Heart right ventricle (tissue), 16 donors: ENCODE measurements at regions not wholly inside any gene's neighbourhood (a gene's known extent, or its start where the extent isn't known, plus 50 kb on each side); places are given as distances from the start of the nearest gene placed in this dataset.

Experiments
- ATAC-seq, 8 donors: fragments of 200-7000 bp; cut with Tn5 transposase; one replicate each; pipeline ENCODE4 v1.9.1; 2020; ENCODE audit warnings: mild to moderate bottlenecking in 8 of 8, moderate library complexity in 8 of 8, moderate number of reproducible peaks in 1 of 8
- DNase-seq, 2 donors: peaks; one replicate each; pipeline ENCODE4 v3.0.0-alpha.2; 2020
- H3K27ac ChIP-seq, 10 donors: fragments of 200-600 bp; sonication (generic) in 2 of 10; one replicate each; pipeline versions ENCODE4 v1.5.0 to v1.8.0; 2020 to 2022; ENCODE audit warnings: mild to moderate bottlenecking in 3 of 10
- H3K27me3 ChIP-seq, 7 donors: fragments of 200-600 bp; one replicate each; pipeline ENCODE4 v1.8.0; 2021 to 2022; ENCODE audit warnings: mild to moderate bottlenecking in 2 of 7
- H3K36me3 ChIP-seq, 9 donors: fragments of 200-600 bp; sonication (generic) in 1 of 9; one replicate each; pipeline versions ENCODE4 v1.5.0 to v1.8.0; 2020 to 2022; ENCODE audit warnings: mild to moderate bottlenecking in 2 of 9
- H3K4me1 ChIP-seq, 9 donors: fragments of 200-600 bp; sonication (generic) in 1 of 9; one replicate each; pipeline versions ENCODE4 v1.5.0 to v1.8.0; 2020 to 2022; ENCODE audit warnings: mild to moderate bottlenecking in 4 of 9
- H3K4me3 ChIP-seq, 10 donors: fragments of 200-600 bp; sonication (generic) in 2 of 10; one replicate each; pipeline versions ENCODE4 v1.5.0 to v1.8.0; 2020 to 2022; ENCODE audit warnings: mild to moderate bottlenecking in 7 of 10, moderate library complexity in 2 of 10
- H3K9me3 ChIP-seq, 11 donors: fragments of 200-600 bp in 10 of 11; sonication (generic) in 2 of 11; one replicate each; pipeline versions ENCODE4 v1.5.0 to v1.8.0; 2013 to 2022; ENCODE audit warnings: mild to moderate bottlenecking in 2 of 11, control low read depth in 1 of 11, moderate library complexity in 1 of 11
- WGBS, 2 donors: extraction: QIAGEN DNeasy Blood & Tissue Kit; methylation state at CpG; one replicate each; pipeline ENCODE4 v1.1.7; 2013; ENCODE audit warnings: inconsistent platforms in 1 of 2; 5-methylcytosine and 5-hydroxymethylcytosine counted together
- intact Hi-C, 10 donors: fragments of 100-400 bp; cut with DNase I; formaldehyde crosslinking; loops; one replicate each; pipeline versions ENCODE4 v1.11.1 to v1.14.2; 2022
- TF ChIP-seq, protein P1 (sequence below), 9 donors: fragments of 200-600 bp; sonication (generic) in 2 of 9; IDR thresholded peaks; one replicate each; pipeline versions ENCODE4 v1.5.0 to v1.8.0; 2021 to 2022; ENCODE audit warnings: antibody characterized with exemption in 9 of 9, mild to moderate bottlenecking in 5 of 9, moderate library complexity in 1 of 9
- donor health status: Arrhythmogenic right ventricular cardiomyopathy.
- donor health status: ischemic (EF 13 %, LVEDD 7.1; RV severe dilation, severe dysfunction).
- donor health status: healthy with polysubstance abuse.
- donor health status: DM: no; HTN: yes; CAD: no.
- donor health status: DM: no; HTN: no; CAD: no.
- donor health status: ischemic (EF 25% LVEDD 6.9; RV normal size, moderate dysfunction).
- donor health status: ischemic (EF 25% LVEDD 5.7; RV mildly dilated, moderate dysfunction).
- donor health status: healthy.
- donor health status: DM: yes; HTN: yes; CAD: no.
- donor health status: Ischemic cardiomyopathy.
- donor health status: ischemic (EF 35%, LVEDD 5.7; RV mildly dilated, moderate dysfunction).
- donor health status: nonischemic (EF 11% LVEDD 7.7; RV severe dilation, severe dysfunction).
- donor health status: DM: yes; HTN: yes; CAD: no.
- donor health status: PGD.
- donor health status: ischemic (EF 29% LVEDD 5.4; RV normal size, mild dysfunction).
- donor health status: nonischemic (EF 23%, LVEDD 6.1; RV moderate dilation, normal function).

DNA sequence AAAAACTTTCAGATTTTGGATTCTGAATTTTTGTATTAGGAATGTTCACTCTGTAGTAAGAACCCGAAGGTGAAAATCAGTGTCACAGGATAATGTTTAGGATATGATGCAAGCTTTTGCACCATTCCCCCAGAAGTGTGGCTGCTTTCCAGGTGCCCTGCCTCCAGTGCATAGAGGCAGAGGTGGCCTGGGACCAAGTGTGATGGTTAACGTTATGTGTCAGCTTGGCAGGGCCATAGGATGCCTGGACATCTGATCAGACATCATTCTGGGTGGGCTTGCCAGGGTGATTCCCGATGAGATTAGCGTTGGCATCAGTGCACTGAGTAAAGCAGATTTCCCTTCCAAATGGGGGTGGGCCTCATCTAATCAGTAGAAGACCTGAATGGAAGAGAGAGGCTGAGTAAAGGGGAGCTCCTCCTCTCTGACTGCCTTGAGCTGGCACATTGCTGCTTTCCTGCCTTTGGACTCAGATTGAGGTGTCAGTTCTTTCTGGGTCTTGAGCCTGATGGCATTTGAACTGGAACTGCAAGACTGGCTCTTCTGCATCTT lies 177.4 kb upstream of the HS6ST1 start:
- no peaks in the 10 kb centered on the region for H3K36me3 ChIP-seq
- intact Hi-C loops = loop anchor here in 1 of 10 donors (2.0 kb wide), 1 partner anchor 23 kb away; no protein-coding TSS in a partner anchor
- TF ChIP-seq, protein P1, sequence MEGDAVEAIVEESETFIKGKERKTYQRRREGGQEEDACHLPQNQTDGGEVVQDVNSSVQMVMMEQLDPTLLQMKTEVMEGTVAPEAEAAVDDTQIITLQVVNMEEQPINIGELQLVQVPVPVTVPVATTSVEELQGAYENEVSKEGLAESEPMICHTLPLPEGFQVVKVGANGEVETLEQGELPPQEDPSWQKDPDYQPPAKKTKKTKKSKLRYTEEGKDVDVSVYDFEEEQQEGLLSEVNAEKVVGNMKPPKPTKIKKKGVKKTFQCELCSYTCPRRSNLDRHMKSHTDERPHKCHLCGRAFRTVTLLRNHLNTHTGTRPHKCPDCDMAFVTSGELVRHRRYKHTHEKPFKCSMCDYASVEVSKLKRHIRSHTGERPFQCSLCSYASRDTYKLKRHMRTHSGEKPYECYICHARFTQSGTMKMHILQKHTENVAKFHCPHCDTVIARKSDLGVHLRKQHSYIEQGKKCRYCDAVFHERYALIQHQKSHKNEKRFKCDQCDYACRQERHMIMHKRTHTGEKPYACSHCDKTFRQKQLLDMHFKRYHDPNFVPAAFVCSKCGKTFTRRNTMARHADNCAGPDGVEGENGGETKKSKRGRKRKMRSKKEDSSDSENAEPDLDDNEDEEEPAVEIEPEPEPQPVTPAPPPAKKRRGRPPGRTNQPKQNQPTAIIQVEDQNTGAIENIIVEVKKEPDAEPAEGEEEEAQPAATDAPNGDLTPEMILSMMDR (IDR thresholded peaks at IDR 0.05) = no peak
- no peak overlapping the region for H3K4me3 ChIP-seq
- peaks cover 0 to 6% (median 0%) of the 10 kb centered on the region in 11 donors for H3K9me3 ChIP-seq
- WGBS, 2 donors = 56 to 68% methylated on average over 4 of the region's 4 CpGs
- DNase-seq (no peak), ATAC-seq (peak in 1 of 8 donors; percentile 15)
- peaks cover 0 to 28% (median 17%) of the 10 kb centered on the region in 9 donors for H3K4me1 ChIP-seq
- H3K27ac ChIP-seq = peak overlapping the region in 1 of 10 donors; percentile 65
- H3K27me3 ChIP-seq = peaks cover 0 to 13% (median 0%) of the 10 kb centered on the region in 7 donors

GRCh38 chr2:128496700-128497099 lies 178.0 kb upstream of the HS6ST1 start:
- ATAC-seq = no peak
- peaks cover 0 to 6% (median 0%) of the 10 kb centered on the region in 11 donors for H3K9me3 ChIP-seq
- peaks cover 0 to 13% (median 0%) of the 10 kb centered on the region in 7 donors for H3K27me3 ChIP-seq
- H3K36me3 ChIP-seq = no peaks in the 10 kb centered on the region
- peaks cover 0 to 32% (median 18%) of the 10 kb centered on the region in 9 donors for H3K4me1 ChIP-seq
- 93 to 95% methylated on average over 2 of the region's 2 CpGs for WGBS, 2 donors
- H3K4me3 ChIP-seq = no peak overlapping the region
- H3K27ac ChIP-seq = no peak overlapping the region
- TF ChIP-seq, protein P1 (IDR thresholded peaks at IDR 0.05) = no peak
- DNase-seq = no peak
- intact Hi-C loops = no loop called here

DNA sequence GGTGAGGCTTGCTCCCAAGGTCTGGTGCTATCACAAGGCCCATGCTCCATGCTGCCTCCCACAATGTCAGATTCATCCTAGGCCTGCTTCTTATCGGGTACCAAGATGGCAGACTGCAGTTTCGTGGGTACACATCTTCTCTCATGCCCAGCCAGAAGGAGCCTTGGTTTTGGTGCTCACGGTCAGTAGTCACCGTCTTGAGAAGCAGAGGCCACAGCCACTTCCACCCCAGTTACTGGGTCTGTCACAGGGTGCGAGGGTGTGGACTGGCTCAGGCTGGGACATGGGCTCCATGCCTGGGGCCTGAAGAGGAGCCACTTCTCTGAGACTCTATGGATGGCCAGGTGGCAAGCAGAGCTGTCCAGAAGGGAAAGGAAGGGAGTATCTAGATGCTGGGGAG lies 178.8 kb upstream of the HS6ST1 start:
- Histone ChIP-seq H3K36me3 (no peaks in the 10 kb centered on the region), H3K27ac (no peak overlapping the region), H3K9me3 (peaks cover 0 to 5% (median 0%) of the 10 kb centered on the region in 11 donors), H3K27me3 (peaks cover 0 to 13% (median 0%) of the 10 kb centered on the region in 7 donors), H3K4me1 (peaks cover 0 to 39% (median 19%) of the 10 kb centered on the region in 9 donors), H3K4me3 (no peak overlapping the region)
- TF ChIP-seq, protein P1 (IDR thresholded peaks at IDR 0.05) = no peak
- WGBS, 2 donors = 98% methylated on average over 5 of the region's 5 CpGs
- ATAC-seq (no peak), DNase-seq (no peak)
- intact Hi-C loops = no loop called here

DNA sequence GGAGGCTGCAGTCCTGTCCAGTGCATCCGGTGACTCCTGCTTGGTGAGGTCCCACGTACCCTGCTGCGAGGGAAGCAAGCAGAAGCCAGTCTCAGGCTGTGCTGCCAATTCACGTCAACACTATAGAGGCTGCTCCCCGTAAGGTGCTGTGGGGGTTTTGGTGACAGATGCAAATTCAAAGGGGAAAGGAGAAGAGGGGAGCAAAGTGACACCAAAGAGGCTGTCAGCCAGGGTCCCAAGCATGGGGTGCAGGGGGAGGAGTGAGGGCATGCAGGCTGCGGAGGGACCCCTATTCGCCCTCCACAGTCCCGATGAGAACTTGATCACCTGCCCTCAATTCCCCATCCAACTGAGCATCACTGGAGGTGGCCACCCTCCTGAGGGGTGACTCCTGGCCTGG lies 179.4 kb upstream of the HS6ST1 start:
- Histone ChIP-seq H3K27me3 (peaks cover 0 to 9% (median 0%) of the 10 kb centered on the region in 7 donors), H3K36me3 (no peaks in the 10 kb centered on the region), H3K27ac (no peak overlapping the region), H3K4me3 (no peak overlapping the region), H3K9me3 (no peaks in the 10 kb centered on the region), H3K4me1 (peaks cover 0 to 46% (median 22%) of the 10 kb centered on the region in 9 donors)
- ATAC-seq = no peak
- no peak for DNase-seq
- 84 to 90% methylated on average over 8 of the region's 8 CpGs for WGBS, 2 donors
- intact Hi-C loops = no loop called here
- TF ChIP-seq, protein P1 (IDR thresholded peaks at IDR 0.05) = no peak
